Activated T-helper 1 cell treated with anti-CD3 and anti-CD28 coated beads, Interleukin-12 subunit alpha, Interleukin-12 subunit beta, Interleukin-2, Interleukin-4 antibody, amounts not matched to agents 30 ng/mL and 10 ng/mL and 1 ng/mL, durations not matched to agents 14 hours and 24 hours and 36 hours (primary cell): ENCODE measurements at regions not wholly inside any gene's neighbourhood (a gene's known extent, or its start where the extent isn't known, plus 50 kb on each side); places are given as distances from the start of the nearest gene placed in this dataset.
"Not testable (repeated sequence)": the region's sequence is repeated elsewhere in the genome, so short reads cannot be mapped to it uniquely, and the experiment has no call there.

Experiments used
- DNase-seq: peaks from one replicate; pipeline ENCODE4 v3.0.0; 2021; ENCODE audit warnings: low spot score
- H3K27ac Mint-ChIP-seq: one replicate; pipeline ENCODE4 v1.8.0; 2021; ENCODE audit warnings: mild to moderate bottlenecking, mixed read lengths
- H3K27me3 Mint-ChIP-seq: one replicate; pipeline ENCODE4 v1.8.0; 2022; ENCODE audit warnings: mild to moderate bottlenecking, moderate library complexity, mixed read lengths; ENCODE audit not compliant: insufficient read depth
- H3K36me3 Mint-ChIP-seq: one replicate; pipeline ENCODE4 v1.8.0; 2021; ENCODE audit warnings: low read depth, mixed read lengths
- H3K4me1 Mint-ChIP-seq: one replicate; pipeline ENCODE4 v1.8.0; 2021; ENCODE audit warnings: low read depth, mixed read lengths
- H3K4me3 Mint-ChIP-seq: one replicate; pipeline ENCODE4 v1.8.0; 2021; ENCODE audit warnings: mild to moderate bottlenecking, moderate library complexity, mixed read lengths
- H3K9me3 Mint-ChIP-seq: one replicate; pipeline ENCODE4 v1.8.0; 2021; ENCODE audit warnings: mixed read lengths
- intact Hi-C: fragments of 100-400 bp; cut with micrococcal nuclease; formaldehyde crosslinking; loops from one replicate; pipeline ENCODE4 v1.15.1; 2024

DNA sequence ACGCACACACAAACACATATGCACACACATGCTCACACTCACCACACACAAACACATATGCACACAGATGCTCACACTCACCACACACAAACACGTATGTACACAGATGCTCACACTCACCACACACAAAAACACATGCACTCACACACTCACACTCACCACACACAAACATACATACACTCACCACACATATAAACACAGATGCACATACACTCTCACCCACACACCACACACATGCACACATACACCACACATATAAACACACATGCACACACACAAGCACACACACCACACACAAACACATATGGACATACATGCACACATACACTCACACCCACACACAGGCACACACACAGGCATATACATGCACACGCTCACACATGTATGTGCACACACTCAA, 112.3 kb downstream of the ERMARD start:
- no peak overlapping the region for H3K4me3 Mint-ChIP-seq
- peaks cover 6% of the 10 kb centered on the region for H3K9me3 Mint-ChIP-seq
- peaks cover 9% of the 10 kb centered on the region for H3K4me1 Mint-ChIP-seq
- no peaks in the 10 kb centered on the region for H3K36me3 Mint-ChIP-seq
- peak overlapping the region; percentile 11 for H3K27ac Mint-ChIP-seq
- intact Hi-C loops, result no loop called here
- no peak for DNase-seq
- no peaks in the 10 kb centered on the region for H3K27me3 Mint-ChIP-seq

DNA sequence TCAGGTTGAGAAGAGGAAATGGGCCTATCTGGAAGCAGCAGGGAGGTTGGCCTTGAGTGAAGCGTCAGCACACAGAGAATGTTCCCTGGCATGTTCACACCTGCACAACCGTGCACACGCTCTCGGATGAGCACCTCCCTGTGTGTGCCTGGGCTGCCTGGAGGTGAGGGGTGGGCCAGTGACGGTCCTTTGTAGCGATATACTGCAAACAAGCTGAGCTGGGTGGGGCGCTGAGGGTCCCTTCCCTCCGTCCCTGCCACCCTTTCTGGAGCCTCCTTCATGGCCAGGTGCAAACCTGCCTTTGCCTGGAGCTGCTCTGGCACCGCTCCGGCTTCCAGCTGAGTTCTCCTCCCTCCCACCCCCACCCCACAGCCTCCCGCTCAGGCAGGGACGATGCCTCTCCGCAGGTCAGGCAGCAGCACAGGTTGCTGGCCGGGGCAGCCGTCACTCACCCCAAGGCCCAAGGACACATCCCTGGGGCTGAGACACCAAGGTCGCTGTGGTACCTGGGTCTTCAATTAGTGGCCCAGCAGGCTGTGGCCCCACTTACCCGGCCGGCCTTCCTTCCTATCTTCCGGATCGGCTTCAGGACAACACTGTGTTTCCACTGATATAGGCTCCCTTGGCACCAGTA, 111.6 kb downstream of the ERMARD start:
- Mint-ChIP-seq H3K9me3 (peaks cover 6% of the 10 kb centered on the region), H3K4me1 (peaks cover 9% of the 10 kb centered on the region), H3K27me3 (no peaks in the 10 kb centered on the region), H3K4me3 (no peak overlapping the region), H3K27ac (no peak overlapping the region), H3K36me3 (no peaks in the 10 kb centered on the region)
- intact Hi-C loops, result no loop called here
- no peak for DNase-seq

DNA sequence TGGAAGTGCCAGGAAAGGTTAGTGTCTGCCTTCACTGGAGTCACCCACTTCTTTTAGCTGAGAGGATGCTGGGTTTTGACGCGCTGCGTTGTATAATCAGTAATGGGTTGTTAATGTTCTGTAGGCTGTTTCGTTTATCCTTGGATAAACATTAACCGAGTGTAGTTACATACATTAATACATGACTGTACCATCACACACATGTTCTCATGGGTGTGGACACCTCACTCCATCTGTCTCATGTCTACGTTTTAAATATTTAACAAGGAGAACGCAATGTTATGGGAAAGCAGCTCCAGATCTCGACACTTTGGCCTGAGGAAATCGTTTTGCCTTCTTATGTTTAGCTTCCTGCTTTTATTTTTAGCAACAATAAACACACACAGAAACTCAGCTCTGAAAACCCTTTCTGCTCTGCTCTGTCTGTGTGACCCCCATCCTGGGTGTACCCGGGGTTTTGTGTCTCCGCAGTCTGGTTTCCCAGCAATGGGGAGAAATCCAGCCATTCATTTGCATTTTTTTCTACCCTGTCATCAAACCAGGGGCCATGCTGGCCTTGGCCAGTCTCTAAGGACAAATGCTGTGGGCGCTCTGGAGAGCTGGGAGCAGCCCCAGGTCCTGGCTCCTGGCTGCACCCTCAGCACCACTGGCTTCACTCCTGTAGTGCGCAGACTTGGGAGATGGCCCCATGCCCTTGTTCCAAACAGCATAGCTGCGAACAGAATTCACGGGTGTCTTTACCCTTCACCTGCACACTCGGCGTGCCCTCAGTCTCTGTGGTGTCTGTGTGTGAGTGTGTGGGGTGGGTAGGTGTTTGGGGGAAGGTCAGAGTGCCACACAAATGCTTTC, 110.8 kb downstream of the ERMARD start:
- no peak overlapping the region for H3K27ac Mint-ChIP-seq
- intact Hi-C loops, result no loop called here
- H3K4me1 Mint-ChIP-seq, result peaks cover 9% of the 10 kb centered on the region
- DNase-seq, result no peak
- no peaks in the 10 kb centered on the region for H3K36me3 Mint-ChIP-seq
- H3K4me3 Mint-ChIP-seq, result no peak overlapping the region
- H3K27me3 Mint-ChIP-seq, result no peaks in the 10 kb centered on the region
- H3K9me3 Mint-ChIP-seq, result peaks cover 6% of the 10 kb centered on the region

DNA sequence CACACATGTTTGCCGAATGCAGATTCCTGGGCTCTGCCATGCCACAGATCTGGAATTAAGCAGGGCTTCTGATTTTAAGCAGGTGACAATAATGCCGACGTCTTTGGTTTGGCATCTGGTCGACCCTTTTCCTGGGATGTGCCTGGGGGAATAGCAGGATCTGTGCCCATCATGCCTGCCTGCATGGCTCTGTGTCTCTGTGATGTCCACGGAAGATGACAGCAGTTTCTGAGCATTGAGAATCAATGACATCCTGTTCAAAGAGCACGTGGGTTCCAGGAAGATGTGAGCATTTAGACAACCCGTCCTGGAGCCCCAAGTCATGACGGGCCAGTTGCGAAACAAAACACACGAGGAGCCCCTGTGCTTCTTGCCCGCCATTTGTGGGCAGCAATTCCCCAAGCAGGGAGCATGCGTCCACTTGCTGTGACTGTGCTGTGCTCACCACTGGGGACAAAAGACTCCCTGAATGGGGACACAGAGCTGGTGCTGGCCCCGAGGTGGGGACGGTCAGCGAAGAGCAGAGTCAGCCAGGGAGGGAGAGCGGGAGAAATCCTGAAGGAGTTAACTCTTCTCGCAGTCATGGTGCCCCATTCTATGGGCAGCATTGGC, 110.1 kb downstream of the ERMARD start:
- H3K27ac Mint-ChIP-seq, result no peak overlapping the region
- no peak for DNase-seq
- H3K27me3 Mint-ChIP-seq, result no peaks in the 10 kb centered on the region
- no peak overlapping the region for H3K4me3 Mint-ChIP-seq
- peaks cover 6% of the 10 kb centered on the region for H3K9me3 Mint-ChIP-seq
- intact Hi-C loops, result no loop called here
- H3K36me3 Mint-ChIP-seq, result no peaks in the 10 kb centered on the region
- H3K4me1 Mint-ChIP-seq, result peaks cover 9% of the 10 kb centered on the region

DNA sequence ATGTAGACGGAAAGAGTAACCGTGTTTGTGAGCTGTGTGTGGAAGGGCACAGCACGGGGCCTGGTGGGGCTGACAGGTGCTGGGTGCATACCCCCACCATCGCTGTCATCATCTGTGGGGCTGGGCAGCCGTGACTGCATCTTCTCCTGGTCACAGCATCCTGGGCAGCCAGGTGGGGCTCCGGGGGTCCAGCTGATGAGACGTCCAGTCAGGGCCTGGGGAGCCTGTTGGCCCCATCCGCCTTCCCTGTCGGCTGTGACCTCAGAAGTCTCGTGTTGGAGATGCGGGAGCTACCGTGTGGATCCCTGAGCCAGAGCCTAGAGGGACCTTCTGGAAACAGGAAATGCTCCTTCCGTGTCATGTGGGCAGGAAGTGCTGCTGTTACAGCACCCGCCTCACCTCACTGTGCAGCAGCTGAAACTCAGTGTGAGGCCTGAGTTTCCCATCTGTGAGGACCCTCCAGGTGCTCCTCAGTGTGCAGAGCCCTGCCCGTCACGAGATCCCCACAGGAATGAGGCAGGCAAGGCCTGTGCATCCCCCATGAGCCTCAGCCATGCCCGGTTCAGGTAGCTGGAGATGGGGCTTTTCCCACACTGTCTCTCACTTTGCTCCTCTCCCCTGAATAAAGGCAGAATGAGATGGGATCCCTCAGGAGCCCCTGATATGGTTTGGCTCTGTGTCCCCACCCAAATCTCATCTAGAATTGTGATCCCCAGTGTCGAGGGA, 108.7 kb downstream of the ERMARD start:
- Mint-ChIP-seq H3K27me3 (no peaks in the 10 kb centered on the region), H3K27ac (no peak overlapping the region)
- no peak for DNase-seq

DNA sequence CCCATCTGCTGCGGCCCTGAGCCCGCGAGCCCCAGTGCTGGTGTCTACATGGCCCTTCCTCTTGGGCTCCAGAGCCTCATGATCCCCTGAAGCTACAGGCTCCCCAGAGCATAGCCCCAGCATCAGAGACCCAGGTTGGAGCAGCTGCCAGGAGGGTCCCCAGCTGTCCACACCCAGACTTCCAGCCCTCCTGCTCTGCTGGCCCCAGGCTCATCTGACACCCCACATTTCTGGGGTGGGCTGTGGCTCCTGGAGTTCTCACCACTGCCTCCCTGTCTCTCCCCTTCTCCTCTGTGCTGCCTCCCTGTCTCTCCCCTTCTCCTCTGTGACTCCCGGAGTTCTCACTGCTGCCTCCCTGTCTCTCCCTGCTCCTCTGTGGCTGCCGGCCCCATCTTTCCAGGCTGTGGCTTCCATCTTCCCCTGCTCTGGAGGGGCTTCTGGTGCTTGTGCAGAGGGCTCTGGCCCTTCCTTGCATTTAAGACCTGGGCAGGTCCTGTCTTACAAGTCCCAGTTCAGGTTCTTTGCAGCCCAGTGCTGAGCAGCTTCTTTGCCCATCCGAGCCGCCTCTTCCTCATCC, 108.1 kb downstream of the ERMARD start:
- no peaks in the 10 kb centered on the region for H3K27me3 Mint-ChIP-seq
- H3K36me3 Mint-ChIP-seq, result no peaks in the 10 kb centered on the region
- intact Hi-C loops, result no loop called here
- H3K27ac Mint-ChIP-seq, result no peak overlapping the region
- H3K9me3 Mint-ChIP-seq, result peaks cover 6% of the 10 kb centered on the region
- no peak overlapping the region for H3K4me3 Mint-ChIP-seq
- peaks cover 9% of the 10 kb centered on the region for H3K4me1 Mint-ChIP-seq
- DNase-seq, result no peak

More for the DNA sequence above, 108.7 kb downstream of the ERMARD start:
- H3K36me3 Mint-ChIP-seq, result no peaks in the 10 kb centered on the region
- intact Hi-C loops, result no loop called here
- H3K9me3 Mint-ChIP-seq, result peaks cover 6% of the 10 kb centered on the region
- H3K4me3 Mint-ChIP-seq, result no peak overlapping the region
- H3K4me1 Mint-ChIP-seq, result peaks cover 9% of the 10 kb centered on the region

DNA sequence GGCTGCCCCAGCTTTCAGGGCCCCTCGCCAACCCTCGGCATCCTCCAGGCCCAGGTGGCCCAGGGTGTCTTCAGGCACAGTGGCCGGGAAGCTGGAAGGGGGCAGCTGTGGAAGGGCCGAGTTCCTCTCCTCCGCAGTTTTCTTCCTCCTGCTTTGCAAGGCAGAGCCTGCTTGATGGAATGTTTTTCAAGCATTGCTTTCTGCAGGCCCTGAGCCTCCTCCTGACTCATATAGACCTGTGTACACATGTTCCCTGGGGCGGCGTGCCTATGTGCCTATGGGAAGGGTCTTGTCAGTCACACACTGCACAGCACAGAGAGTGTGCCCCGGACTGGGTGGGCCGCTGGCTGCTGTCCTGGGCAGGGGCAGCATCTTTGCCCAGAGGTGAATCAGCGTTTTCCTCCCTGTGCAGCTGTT, 107.5 kb downstream of the ERMARD start:
- no peak overlapping the region for H3K4me3 Mint-ChIP-seq
- peaks cover 6% of the 10 kb centered on the region for H3K9me3 Mint-ChIP-seq
- no peak for DNase-seq

DNA sequence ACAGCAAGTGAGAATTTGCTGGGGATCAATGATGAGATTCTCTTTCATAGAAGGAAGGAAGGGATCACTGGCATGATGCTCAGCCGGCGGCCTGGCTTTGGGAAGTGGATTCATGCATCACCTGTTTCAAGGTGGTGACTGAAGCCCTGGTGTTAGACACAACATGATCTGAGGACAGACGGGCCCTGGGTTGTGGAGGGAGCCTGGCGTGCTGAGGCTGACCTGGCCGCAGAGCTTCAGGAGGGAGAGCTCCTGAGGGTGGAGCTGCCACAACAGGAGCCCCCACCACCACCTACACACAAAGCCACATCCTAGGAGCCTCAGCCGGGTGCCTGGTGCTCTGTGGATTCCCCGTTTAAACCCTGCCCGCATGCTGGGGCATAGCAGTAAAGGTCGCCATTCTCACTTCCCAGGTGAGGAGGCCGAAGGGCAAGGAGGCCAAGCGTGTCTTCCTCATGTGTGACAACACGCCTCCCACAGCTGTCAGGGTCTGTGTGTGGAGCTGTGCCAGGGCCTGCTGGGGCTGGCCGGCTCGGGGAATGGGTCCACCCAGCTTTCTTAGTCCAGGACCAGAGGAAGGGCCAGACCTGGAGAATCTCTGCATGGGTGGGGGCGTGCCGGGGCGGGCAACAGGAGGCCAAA, 107.0 kb downstream of the ERMARD start:
- peaks cover under 1% of the 10 kb centered on the region for H3K9me3 Mint-ChIP-seq
- H3K4me1 Mint-ChIP-seq, result peaks cover 9% of the 10 kb centered on the region
- no peak for DNase-seq
- no peak overlapping the region for H3K4me3 Mint-ChIP-seq
- H3K27ac Mint-ChIP-seq, result no peak overlapping the region
- no peaks in the 10 kb centered on the region for H3K27me3 Mint-ChIP-seq
- intact Hi-C loops, result no loop called here
- no peaks in the 10 kb centered on the region for H3K36me3 Mint-ChIP-seq

More for the DNA sequence above, 107.5 kb downstream of the ERMARD start:
- intact Hi-C loops, result no loop called here
- Mint-ChIP-seq H3K36me3 (no peaks in the 10 kb centered on the region), H3K4me1 (peaks cover 9% of the 10 kb centered on the region), H3K27me3 (no peaks in the 10 kb centered on the region), H3K27ac (no peak overlapping the region)

DNA sequence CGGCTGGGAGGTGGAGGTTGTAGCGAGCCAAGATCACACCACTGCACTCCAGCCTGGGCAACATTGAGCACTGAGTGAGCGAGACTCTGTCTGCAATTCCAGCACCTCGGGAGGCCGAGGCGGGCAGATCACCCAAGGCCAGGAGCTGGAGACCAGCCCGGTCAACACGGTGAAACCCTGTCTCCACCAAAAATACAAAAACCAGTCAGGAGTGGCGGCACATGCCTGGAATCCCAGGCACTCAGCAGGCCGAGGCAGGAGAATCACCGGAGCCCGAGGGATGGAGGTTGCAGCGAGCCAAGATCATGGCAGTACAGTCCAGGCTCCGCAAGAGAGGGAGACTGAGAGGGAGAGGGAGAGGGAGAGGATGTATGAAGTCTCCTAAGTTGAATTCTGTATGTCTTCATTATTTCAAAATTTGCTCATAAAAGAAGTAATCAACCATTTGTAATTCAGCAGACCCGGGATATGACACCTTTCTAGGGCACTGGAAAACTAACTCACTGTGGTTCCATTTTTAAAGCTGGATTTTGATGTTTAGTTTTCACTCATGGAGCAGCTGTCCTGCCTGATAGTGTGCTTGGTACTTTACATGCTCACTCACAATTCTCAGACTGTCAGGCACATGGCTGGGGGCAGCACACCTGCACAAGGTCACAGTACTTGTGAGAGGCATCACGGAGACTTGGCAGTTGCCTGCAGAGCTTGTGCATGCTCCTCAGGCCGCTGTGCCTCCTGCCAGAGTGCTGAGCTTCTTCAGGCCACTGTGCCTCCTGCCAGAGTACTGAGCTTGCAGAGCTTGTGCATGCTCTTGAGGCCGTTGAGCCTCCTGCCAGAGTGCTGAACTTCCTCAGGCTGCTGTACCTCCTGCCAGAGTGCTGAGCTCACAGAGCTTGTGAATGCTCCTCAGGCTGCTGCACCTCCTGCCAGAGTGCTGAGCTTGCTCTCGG, 106.2 kb downstream of the ERMARD start:
- Mint-ChIP-seq H3K27ac (no peak overlapping the region), H3K4me1 (peaks cover 9% of the 10 kb centered on the region), H3K9me3 (peaks cover 4% of the 10 kb centered on the region), H3K27me3 (no peaks in the 10 kb centered on the region), H3K4me3 (no peak overlapping the region), H3K36me3 (no peaks in the 10 kb centered on the region)
- DNase-seq, result no peak
- intact Hi-C loops, result no loop called here

DNA sequence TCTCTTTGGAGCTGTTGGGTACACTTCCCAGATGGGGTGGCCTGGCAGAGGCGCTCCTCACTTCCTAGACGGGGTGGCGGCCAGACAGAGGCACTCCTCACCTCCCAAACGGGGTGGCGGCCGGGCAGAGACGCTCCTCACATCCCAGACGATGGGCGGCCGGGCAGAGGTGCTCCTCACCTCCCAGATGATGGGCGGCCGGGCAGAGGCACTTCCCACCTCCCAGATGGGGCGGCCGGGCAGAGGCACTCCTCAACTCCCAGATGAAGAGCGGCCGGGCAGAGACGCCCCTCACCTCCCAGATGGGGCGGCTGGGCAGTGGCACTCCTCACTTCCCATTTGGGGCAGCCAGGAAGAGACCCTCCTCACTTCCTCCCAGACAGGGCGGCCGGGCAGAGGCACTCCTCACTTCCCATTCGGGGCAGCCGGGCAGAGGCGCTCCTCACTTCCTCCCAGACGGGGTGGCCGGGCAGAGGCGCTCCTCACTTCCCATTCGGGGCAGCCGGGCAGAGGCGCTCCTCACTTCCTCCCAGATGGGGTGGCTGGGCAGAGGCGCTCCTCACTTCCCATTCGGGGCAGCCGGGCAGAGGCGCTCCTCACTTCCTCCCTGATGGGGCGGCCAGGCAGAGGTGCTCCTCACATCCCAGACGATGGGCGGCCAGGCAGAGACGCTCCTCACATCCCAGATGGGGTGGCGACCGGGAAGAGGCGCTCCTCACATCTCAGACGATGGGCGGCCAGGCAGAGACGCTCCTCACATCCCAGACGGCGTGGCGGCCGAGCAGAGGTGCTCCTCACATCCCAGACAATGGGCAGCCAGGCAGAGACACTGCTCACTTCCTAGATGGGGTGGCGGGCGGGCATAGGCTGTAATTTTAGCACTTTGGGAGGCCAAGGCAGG, 105.3 kb downstream of the ERMARD start:
- H3K36me3 Mint-ChIP-seq, H3K9me3 Mint-ChIP-seq, H3K4me1 Mint-ChIP-seq, H3K27me3 Mint-ChIP-seq, intact Hi-C loops, H3K4me3 Mint-ChIP-seq, H3K27ac Mint-ChIP-seq, DNase-seq: not testable (repeated sequence)

DNA sequence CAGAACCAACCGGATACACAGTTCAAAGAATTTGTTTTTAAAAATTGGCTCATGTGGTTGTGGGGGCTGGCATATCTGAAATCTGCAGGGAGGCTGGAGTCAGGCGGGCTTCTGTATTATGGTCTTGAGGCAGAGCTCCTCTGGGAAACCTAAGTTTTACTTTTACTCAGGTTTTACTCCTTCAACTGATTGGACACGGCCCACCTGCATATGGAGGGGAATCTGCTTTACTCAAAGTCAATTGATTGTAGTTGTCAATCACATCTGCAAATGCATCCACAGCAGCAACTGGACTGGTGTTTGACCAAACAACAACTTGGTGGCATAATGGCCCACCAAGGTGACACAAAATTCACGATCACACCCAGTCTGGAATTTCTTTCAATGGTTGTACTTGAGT, 103.4 kb downstream of the ERMARD start:
- no peak overlapping the region for H3K27ac Mint-ChIP-seq
- no peaks in the 10 kb centered on the region for H3K36me3 Mint-ChIP-seq
- no peak for DNase-seq
- no peaks in the 10 kb centered on the region for H3K27me3 Mint-ChIP-seq
- peaks cover 4% of the 10 kb centered on the region for H3K9me3 Mint-ChIP-seq
- H3K4me3 Mint-ChIP-seq, result no peak overlapping the region
- H3K4me1 Mint-ChIP-seq, result no peaks in the 10 kb centered on the region
- intact Hi-C loops, result no loop called here
